GM12892 (cell line): ENCODE measurements at regions not wholly inside any gene's neighbourhood (a gene's known extent, or its start where the extent isn't known, plus 50 kb on each side); places are given as distances from the start of the nearest gene placed in this dataset.

Experiments
- DNase-seq: peaks from one replicate; pipeline ENCODE4 v3.0.0; 2011; ENCODE audit not compliant: insufficient read length
- FAIRE-seq: peaks from 2 replicates; lab custom pipeline; 2011; peaks lifted over from hg19 to GRCh38; lab: Jason Lieb, UNC
- POLR2A ChIP-seq: IDR thresholded peaks from 2 replicates; pipeline ENCODE4 v1.6.1; 2011; ENCODE audit warnings: low read depth, low read length, control low read depth
- POLR2AphosphoS5 ChIP-seq: IDR thresholded peaks from 2 replicates; pipeline ENCODE4 v1.6.1; 2011; ENCODE audit warnings: low read depth, low read length, control low read depth
- TAF1 ChIP-seq: IDR thresholded peaks from 2 replicates; pipeline ENCODE4 v1.6.1; 2011; ENCODE audit warnings: low read depth, mild to moderate bottlenecking, control low read depth, low read length, borderline replicate concordance

GRCh38 chr4:66704243-66704642, 841.1 kb downstream of the CENPC start:
- DNase-seq = no peak
- no peak for FAIRE-seq
- TF ChIP-seq POLR2AphosphoS5 = no peak
- TF ChIP-seq POLR2A = no peak
- TF ChIP-seq TAF1 = no peak

DNA sequence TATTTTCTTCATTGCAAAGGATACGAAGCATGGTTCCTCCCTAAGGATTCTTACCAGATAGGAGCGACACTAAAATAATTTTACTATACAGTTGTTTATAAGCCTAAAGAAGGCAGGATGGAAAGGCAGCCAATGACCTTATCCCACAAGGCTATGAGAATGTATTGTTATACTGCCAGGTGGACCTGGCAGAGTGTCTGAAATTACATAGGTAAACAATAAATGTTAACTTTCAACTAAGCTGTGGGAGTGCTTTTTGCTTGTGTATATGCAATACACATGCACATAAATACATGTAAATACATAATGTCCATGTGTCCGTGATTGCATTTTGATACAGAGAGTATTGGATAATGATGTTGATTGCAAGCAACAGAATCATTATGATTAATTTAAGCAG, 850.6 kb downstream of the CENPC start:
- DNase-seq (no peak), FAIRE-seq (no peak)
- no peak for TF ChIP-seq TAF1
- no peak for TF ChIP-seq POLR2A
- no peak for TF ChIP-seq POLR2AphosphoS5

- TF ChIP-seq POLR2A (no peak), POLR2AphosphoS5 (no peak), TAF1 (no peak)
- FAIRE-seq = no peak
Observed at GRCh38 chr4:66693694-66694093, 851.6 kb downstream of the CENPC start.

DNA sequence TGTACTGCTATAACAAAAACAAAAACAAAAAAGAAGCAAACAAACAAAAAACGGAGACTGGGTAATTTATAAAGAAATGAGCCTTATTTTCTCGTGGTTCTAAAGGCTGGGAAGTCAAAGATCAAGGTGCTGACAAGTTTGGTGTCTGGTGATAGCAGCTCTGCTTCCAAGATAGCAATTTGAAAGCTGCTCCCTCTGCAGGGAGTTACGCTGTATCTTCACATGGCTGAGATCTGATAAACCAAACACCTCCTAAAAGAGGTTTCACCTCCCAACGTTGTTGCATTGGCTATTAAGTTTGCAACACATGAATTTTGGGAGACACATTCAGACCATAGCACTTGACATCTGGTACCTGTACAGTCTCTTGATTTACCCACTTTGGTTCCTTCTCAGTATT, 854.2 kb downstream of the CENPC start:
- TF ChIP-seq POLR2A (no peak), TAF1 (no peak), POLR2AphosphoS5 (no peak)
- DNase-seq (no peak), FAIRE-seq (no peak)

More at GRCh38 chr4:66693694-66694093, 851.6 kb downstream of the CENPC start:
- no peak for DNase-seq

DNA sequence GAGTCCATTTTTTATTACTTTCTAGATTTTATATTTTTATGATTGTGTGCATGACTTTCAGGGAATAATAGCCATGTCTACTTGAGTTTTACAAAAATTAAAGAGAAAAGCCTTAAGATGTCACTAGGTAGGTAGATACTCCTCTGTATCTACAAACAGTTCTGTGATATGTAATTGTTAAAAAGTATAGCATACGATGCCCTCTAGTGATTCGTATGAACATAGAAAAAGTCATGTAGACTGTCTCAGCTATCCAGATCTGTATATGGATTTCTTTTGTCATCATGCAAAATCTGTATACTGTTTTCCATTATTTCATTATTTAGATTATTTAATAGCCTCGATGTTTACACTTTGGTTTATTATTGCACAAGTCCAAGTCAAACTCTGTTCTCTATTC, 856.6 kb downstream of the CENPC start:
- TF ChIP-seq POLR2AphosphoS5 (no peak), POLR2A (no peak)
- no peak for FAIRE-seq
- no peak for DNase-seq

- DNase-seq = no peak
- FAIRE-seq = no peak
- TF ChIP-seq POLR2A (no peak), POLR2AphosphoS5 (no peak), TAF1 (no peak)
Observed at GRCh38 chr4:66687459-66687858, 857.8 kb downstream of the CENPC start.

- DNase-seq = no peak
- FAIRE-seq = no peak
- TF ChIP-seq POLR2AphosphoS5 = no peak
Observed at GRCh38 chr4:66681962-66682361, 863.3 kb downstream of the CENPC start.

DNA sequence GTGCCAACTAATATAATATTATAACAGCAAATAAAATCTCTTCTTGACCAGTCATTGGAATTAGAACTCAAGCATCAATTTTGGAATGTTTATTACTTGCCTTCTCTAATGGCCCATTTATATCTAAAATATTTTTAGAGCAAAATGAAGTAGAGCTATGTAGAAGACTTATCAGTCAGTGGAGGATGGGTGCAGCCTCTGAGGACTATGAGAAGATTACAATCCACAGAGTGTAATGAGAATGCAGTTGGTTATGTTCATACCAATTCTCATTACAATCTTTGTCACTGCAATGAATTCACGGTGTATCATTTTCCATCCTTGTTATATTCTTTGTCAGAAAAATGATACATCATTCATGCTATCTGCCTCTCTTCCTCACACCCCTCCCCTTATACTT, 878.1 kb downstream of the CENPC start:
- DNase-seq (no peak), FAIRE-seq (no peak)
- TF ChIP-seq POLR2A (no peak), TAF1 (no peak), POLR2AphosphoS5 (no peak)

- FAIRE-seq (no peak), DNase-seq (no peak)
- TF ChIP-seq POLR2A (no peak), POLR2AphosphoS5 (no peak), TAF1 (no peak)
Observed at GRCh38 chr4:66662620-66663019, 882.7 kb downstream of the CENPC start.

GRCh38 chr4:66658809-66659208, 886.5 kb downstream of the CENPC start:
- DNase-seq = no peak
- no peak for TF ChIP-seq POLR2A
- TF ChIP-seq POLR2AphosphoS5 = no peak
- TF ChIP-seq TAF1 = no peak
- FAIRE-seq = no peak

DNA sequence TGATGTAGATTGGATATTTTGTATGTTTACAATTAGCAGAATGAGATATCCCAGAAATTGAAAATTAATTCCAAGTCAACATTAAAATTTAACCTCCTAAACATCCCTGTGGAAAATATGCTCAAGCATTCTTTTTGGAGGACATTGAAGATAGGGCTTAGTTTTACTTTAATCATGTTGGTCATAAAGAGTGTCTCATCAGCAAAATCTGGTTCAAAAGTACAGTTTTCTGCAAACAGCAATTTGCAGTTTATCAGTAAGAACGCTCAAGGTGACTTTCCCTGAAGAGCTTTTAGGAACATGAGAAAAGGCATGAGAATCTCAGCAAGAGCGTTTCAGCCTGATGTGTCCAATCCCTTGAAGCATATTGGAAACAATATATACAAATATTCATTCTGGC, 889.8 kb downstream of the CENPC start:
- FAIRE-seq (no peak), DNase-seq (no peak)
- TF ChIP-seq POLR2AphosphoS5 = no peak
- no peak for TF ChIP-seq TAF1

DNA sequence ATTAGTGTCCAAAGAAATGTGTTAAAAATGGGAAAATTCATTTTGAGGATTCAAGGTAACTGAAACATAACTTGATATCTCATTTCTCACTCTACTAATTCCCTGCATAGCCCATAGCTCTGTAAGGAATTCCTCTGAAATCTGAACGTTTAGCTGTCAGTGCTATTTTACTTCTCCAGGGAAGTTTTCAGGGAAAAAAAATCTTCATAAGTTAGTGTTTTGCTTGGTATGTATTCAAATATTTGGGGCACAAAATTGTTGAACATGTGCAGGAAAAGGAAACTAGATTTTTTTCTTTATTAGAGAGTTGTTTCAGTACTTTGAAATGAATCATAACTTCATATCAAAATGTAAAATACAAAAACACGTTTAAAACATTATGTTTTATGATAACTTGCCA, 891.4 kb downstream of the CENPC start:
- TF ChIP-seq TAF1 = no peak
- no peak for TF ChIP-seq POLR2A
- TF ChIP-seq POLR2AphosphoS5 = no peak
- FAIRE-seq (no peak), DNase-seq (no peak)

GRCh38 chr4:66649236-66649635, 896.1 kb downstream of the CENPC start:
- FAIRE-seq = no peak
- TF ChIP-seq POLR2A (no peak), POLR2AphosphoS5 (no peak), TAF1 (no peak)
- DNase-seq = no peak
